ENCODE measurements at regions not wholly inside any gene's neighbourhood (a gene's known extent, or its start where the extent isn't known, plus 50 kb on each side); places are given as distances from the start of the nearest gene placed in this dataset.

DNA sequence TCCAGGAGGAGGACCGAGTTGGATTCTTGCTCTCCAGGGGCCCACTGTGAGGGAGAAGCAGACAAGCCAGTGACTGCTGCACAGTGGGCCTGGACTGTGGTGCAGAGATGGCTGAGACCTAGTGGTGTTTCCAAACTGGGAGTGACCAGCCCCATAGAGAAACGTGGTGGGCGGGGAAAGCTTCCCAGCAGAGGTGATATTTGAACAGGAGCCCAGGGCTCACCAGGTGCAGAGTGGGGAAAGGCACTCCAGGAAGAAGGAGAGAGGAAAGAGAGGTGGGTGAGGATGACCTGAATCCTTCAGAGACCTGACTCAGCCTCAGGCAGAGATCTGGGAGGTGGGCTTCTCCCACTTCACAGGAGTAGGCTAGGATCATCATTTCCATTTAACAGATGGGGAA is 52.1 kb upstream of the RASD2 start:
- H3K36me3 Mint-ChIP-seq (ENCODE audit: low read depth) = no peaks in the 10 kb centered on the region
- no peaks in the 10 kb centered on the region for H3K4me1 Mint-ChIP-seq (ENCODE audit: low read depth)
- H3K4me3 Mint-ChIP-seq = no peak overlapping the region
- intact Hi-C loops (cut with micrococcal nuclease) = no loop called here
- peaks cover 5% of the 10 kb centered on the region for H3K27me3 Mint-ChIP-seq
- H3K9me3 Mint-ChIP-seq = no peaks in the 10 kb centered on the region
- H3K27ac Mint-ChIP-seq = no peak overlapping the region

DNA sequence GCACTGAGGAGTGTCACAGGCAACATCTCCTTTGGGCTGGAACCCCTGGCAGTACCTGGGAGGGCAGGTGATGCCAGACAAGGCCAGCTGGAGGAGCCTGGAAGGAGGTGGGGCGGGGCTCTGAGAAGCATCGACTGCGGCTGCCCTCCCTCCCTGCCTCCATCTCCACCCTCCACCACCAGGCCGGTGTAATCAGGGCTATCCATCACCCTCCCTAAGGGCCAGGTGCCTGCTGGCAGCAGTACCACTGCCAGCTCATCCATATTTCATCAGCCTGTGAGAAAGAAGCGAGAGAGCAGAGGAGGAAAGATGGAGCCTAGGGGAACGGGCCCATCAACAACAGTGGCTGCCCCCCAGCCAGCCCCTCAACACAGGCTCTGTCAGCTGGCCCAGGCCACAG is 51.4 kb upstream of the RASD2 start:
- H3K27ac Mint-ChIP-seq = no peak overlapping the region
- intact Hi-C loops (cut with micrococcal nuclease) = no loop called here
- no peaks in the 10 kb centered on the region for H3K36me3 Mint-ChIP-seq (ENCODE audit: low read depth)

More for the DNA sequence above, 51.4 kb upstream of the RASD2 start:
- Mint-ChIP-seq H3K27me3 (peaks cover 8% of the 10 kb centered on the region), H3K4me3 (no peak overlapping the region), H3K4me1 (ENCODE audit: low read depth) (no peaks in the 10 kb centered on the region), H3K9me3 (no peaks in the 10 kb centered on the region)

All from dendritic cell treated with granulocyte-macrophage colony-stimulating factor and Interleukin-4, amounts not matched to agents 40 ng/mL and 50 ng/mL, for 4 days (primary cell).